HEK293 (cell line): ENCODE measurements at regions not wholly inside any gene's neighbourhood (a gene's known extent, or its start where the extent isn't known, plus 50 kb on each side); places are given as distances from the start of the nearest gene placed in this dataset.

ENCODE experiments used
- CTCF ChIA-PET: fragments of 350-600 bp; formaldehyde crosslinking; extraction: SDS; loops from one replicate; lab custom pipeline; 2021; ENCODE audit warnings: antibody characterized with exemption; lab: Yijun Ruan, JAX
- POLR2A ChIA-PET: fragments of 300-600 bp; formaldehyde crosslinking; extraction: SDS; loops from one replicate; lab custom pipeline; 2020; ENCODE audit warnings: antibody characterized with exemption, inconsistent platforms; lab: Yijun Ruan, JAX
- H3K27ac ChIP-seq: fragments of 200-500 bp; sonication (Bioruptor generic); 2 replicates; pipeline ENCODE4 v1.5.1; 2014; ENCODE audit warnings: low read depth, low read length, control low read depth, inconsistent platforms; ENCODE audit errors: extremely low read depth
- H3K36me3 ChIP-seq, 2 experiments: fragments of 200-500 bp in 1 of 2; sonication (Bioruptor generic) in 1 of 2; 1 replicate in 1 of 2; 2 replicates in 1 of 2; pipeline ENCODE4 v1.5.1; 2014 to 2017; ENCODE audit warnings: inconsistent platforms in 2 of 2, low read length in 2 of 2; ENCODE audit not compliant: control insufficient read depth in 2 of 2, insufficient read depth in 1 of 2
- H3K4me1 ChIP-seq: fragments of 200-500 bp; sonication (Bioruptor generic); 2 replicates; pipeline ENCODE4 v1.5.1; 2014; ENCODE audit warnings: mild to moderate bottlenecking, low read length, inconsistent platforms; ENCODE audit not compliant: control insufficient read depth, insufficient read depth
- H3K4me3 ChIP-seq: 2 replicates; pipeline ENCODE4 v1.5.1; 2011; ENCODE audit warnings: low read depth, mild to moderate bottlenecking, control low read depth, low read length, moderate library complexity
- H3K9me3 ChIP-seq: fragments of 200-500 bp; sonication (Bioruptor generic); 2 replicates; pipeline ENCODE4 v1.5.1; 2014; ENCODE audit warnings: low read depth, low read length, inconsistent platforms; ENCODE audit not compliant: control insufficient read depth, insufficient read depth
- ELK4 ChIP-seq: IDR thresholded peaks from 2 replicates; pipeline ENCODE4 v1.6.1; 2011; ENCODE audit warnings: mild to moderate bottlenecking, low read depth, low read length, borderline replicate concordance
- SCRT1 ChIP-seq: fragments of 450-650 bp; formaldehyde crosslinking; IDR thresholded peaks from 2 replicates; pipeline ENCODE4 v1.5.1; 2016; ENCODE audit warnings: missing biosample characterization, missing genetic modification characterization, borderline replicate concordance
- SP3 ChIP-seq: fragments of 450-650 bp; formaldehyde crosslinking; IDR thresholded peaks from 2 replicates; pipeline ENCODE4 v1.5.1; 2016; ENCODE audit warnings: missing biosample characterization, missing genetic modification characterization
- ZFHX2 ChIP-seq: fragments of 450-650 bp; formaldehyde crosslinking; conservative IDR thresholded peaks from 2 replicates; pipeline ENCODE4 v1.5.1; 2016; ENCODE audit warnings: missing biosample characterization, missing genetic modification characterization
- ZNF10 ChIP-seq: fragments of 450-650 bp; formaldehyde crosslinking; IDR thresholded peaks from 2 replicates; pipeline ENCODE4 v1.5.1; 2017; ENCODE audit warnings: missing biosample characterization, missing genetic modification characterization
- ZNF112 ChIP-seq: fragments of 450-650 bp; formaldehyde crosslinking; IDR thresholded peaks from 2 replicates; pipeline ENCODE4 v1.5.0; 2017; ENCODE audit warnings: missing biosample characterization, missing genetic modification characterization
- ZNF169 ChIP-seq: fragments of 450-650 bp; formaldehyde crosslinking; IDR thresholded peaks from 2 replicates; pipeline ENCODE4 v1.5.1; 2016; ENCODE audit warnings: missing biosample characterization, missing genetic modification characterization
- ZNF202 ChIP-seq: fragments of 450-650 bp; formaldehyde crosslinking; IDR thresholded peaks from 2 replicates; pipeline ENCODE4 v1.5.1; 2016; ENCODE audit warnings: missing biosample characterization, missing genetic modification characterization, borderline replicate concordance
- ZNF350 ChIP-seq: fragments of 450-650 bp; formaldehyde crosslinking; IDR thresholded peaks from 2 replicates; pipeline ENCODE4 v1.5.0; 2017; ENCODE audit warnings: missing biosample characterization, mild to moderate bottlenecking, missing genetic modification characterization
- ZNF426 ChIP-seq: fragments of 450-650 bp; formaldehyde crosslinking; IDR thresholded peaks from 2 replicates; pipeline ENCODE4 v1.5.1; 2017; ENCODE audit warnings: missing biosample characterization, missing genetic modification characterization, mild to moderate bottlenecking, inconsistent platforms, moderate library complexity
- ZNF473 ChIP-seq: fragments of 450-650 bp; formaldehyde crosslinking; IDR thresholded peaks from 2 replicates; pipeline ENCODE4 v1.5.1; 2017; ENCODE audit warnings: missing biosample characterization, missing genetic modification characterization
- ZNF664 ChIP-seq: fragments of 450-650 bp; formaldehyde crosslinking; IDR thresholded peaks from 2 replicates; pipeline ENCODE4 v1.5.1; 2016; ENCODE audit warnings: missing biosample characterization, missing genetic modification characterization
- ZNF776 ChIP-seq: fragments of 450-650 bp; formaldehyde crosslinking; IDR thresholded peaks from 2 replicates; pipeline ENCODE4 v1.5.0; 2017; ENCODE audit warnings: missing biosample characterization, missing genetic modification characterization, borderline replicate concordance
- ZNF830 ChIP-seq: fragments of 450-650 bp; IDR thresholded peaks from 2 replicates; pipeline ENCODE4 v1.5.0; 2018; ENCODE audit warnings: missing biosample characterization, missing genetic modification characterization, low read depth, mild to moderate bottlenecking, moderate library complexity
- TF ChIP-seq, protein P1 (sequence below): fragments of 450-650 bp; formaldehyde crosslinking; conservative IDR thresholded peaks from 2 replicates; pipeline ENCODE4 v1.5.1; 2016; ENCODE audit warnings: low read depth, missing biosample characterization, missing genetic modification characterization
- TF ChIP-seq, protein P2 (sequence below): fragments of 450-650 bp; formaldehyde crosslinking; IDR thresholded peaks from 2 replicates; pipeline ENCODE4 v1.5.1; 2017; ENCODE audit warnings: missing biosample characterization, missing genetic modification characterization
- TF ChIP-seq, protein P3 (sequence below): fragments of 450-650 bp; formaldehyde crosslinking; IDR thresholded peaks from 2 replicates; pipeline ENCODE4 v1.5.0; 2017; ENCODE audit warnings: missing biosample characterization, missing genetic modification characterization, borderline replicate concordance
- TF ChIP-seq, protein P4 (sequence below): fragments of 450-650 bp; formaldehyde crosslinking; IDR thresholded peaks from 2 replicates; pipeline ENCODE4 v1.5.1; 2016; ENCODE audit warnings: missing biosample characterization, missing genetic modification characterization

GRCh38 chr16:82421851-82422250, 204.9 kb upstream of the CDH13 start:
- H3K4me3 ChIP-seq = no peak overlapping the region
- no peaks in the 10 kb centered on the region for H3K9me3 ChIP-seq
- TF ChIP-seq ZNF112 (tag by site-specific recombination) (no peak), ZNF664 (tag by site-specific recombination) (no peak), ELK4 (no peak), SP3 (tag by site-specific recombination) (no peak), SCRT1 (tag by site-specific recombination) (no peak), ZNF202 (no peak), ZNF426 (tag by site-specific recombination) (no peak), ZNF10 (tag by site-specific recombination) (no peak), ZNF776 (tag by site-specific recombination) (no peak), ZNF169 (no peak), ZNF473 (tag by site-specific recombination) (no peak), ZNF350 (tag by site-specific recombination) (no peak)
- TF ChIP-seq, protein P1, sequence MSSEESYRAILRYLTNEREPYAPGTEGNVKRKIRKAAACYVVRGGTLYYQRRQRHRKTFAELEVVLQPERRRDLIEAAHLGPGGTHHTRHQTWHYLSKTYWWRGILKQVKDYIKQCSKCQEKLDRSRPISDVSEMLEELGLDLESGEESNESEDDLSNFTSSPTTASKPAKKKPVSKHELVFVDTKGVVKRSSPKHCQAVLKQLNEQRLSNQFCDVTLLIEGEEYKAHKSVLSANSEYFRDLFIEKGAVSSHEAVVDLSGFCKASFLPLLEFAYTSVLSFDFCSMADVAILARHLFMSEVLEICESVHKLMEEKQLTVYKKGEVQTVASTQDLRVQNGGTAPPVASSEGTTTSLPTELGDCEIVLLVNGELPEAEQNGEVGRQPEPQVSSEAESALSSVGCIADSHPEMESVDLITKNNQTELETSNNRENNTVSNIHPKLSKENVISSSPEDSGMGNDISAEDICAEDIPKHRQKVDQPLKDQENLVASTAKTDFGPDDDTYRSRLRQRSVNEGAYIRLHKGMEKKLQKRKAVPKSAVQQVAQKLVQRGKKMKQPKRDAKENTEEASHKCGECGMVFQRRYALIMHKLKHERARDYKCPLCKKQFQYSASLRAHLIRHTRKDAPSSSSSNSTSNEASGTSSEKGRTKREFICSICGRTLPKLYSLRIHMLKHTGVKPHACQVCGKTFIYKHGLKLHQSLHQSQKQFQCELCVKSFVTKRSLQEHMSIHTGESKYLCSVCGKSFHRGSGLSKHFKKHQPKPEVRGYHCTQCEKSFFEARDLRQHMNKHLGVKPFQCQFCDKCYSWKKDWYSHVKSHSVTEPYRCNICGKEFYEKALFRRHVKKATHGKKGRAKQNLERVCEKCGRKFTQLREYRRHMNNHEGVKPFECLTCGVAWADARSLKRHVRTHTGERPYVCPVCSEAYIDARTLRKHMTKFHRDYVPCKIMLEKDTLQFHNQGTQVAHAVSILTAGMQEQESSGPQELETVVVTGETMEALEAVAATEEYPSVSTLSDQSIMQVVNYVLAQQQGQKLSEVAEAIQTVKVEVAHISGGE (tag by site-specific recombination) = no peak
- TF ChIP-seq, protein P2, sequence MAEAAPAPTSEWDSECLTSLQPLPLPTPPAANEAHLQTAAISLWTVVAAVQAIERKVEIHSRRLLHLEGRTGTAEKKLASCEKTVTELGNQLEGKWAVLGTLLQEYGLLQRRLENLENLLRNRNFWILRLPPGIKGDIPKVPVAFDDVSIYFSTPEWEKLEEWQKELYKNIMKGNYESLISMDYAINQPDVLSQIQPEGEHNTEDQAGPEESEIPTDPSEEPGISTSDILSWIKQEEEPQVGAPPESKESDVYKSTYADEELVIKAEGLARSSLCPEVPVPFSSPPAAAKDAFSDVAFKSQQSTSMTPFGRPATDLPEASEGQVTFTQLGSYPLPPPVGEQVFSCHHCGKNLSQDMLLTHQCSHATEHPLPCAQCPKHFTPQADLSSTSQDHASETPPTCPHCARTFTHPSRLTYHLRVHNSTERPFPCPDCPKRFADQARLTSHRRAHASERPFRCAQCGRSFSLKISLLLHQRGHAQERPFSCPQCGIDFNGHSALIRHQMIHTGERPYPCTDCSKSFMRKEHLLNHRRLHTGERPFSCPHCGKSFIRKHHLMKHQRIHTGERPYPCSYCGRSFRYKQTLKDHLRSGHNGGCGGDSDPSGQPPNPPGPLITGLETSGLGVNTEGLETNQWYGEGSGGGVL (tag by site-specific recombination) = no peak
- TF ChIP-seq, all 188 proteins: peak for 0
- Histone ChIP-seq H3K4me1 (no peaks in the 10 kb centered on the region), H3K36me3 (no peaks in the 10 kb centered on the region), H3K27ac (no peak overlapping the region)
- CTCF ChIA-PET = no interaction called here
- POLR2A ChIA-PET = no interaction called here

DNA sequence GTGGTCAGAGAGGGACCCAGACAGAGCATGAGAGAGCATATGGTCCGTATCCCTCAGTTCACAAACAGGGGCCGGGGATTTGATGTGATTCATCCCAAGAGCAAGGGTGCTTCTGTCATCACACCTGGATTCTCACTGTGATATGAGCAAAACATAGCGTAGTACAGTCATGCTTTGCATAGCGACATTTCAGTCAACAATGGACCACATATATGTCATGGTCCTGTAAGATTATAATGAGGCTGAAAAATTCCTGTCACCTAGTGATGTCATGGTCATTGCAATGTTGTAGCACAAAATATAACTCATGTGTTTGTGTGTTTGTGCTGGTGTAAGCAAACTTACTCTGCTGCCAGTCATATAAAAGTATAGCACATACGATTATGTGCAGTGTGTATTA, 207.4 kb upstream of the CDH13 start:
- POLR2A ChIA-PET = no interaction called here
- CTCF ChIA-PET = interaction anchor here (1.1 kb wide), 1 partner anchor 37 kb away, joined by 3 read pairs; no protein-coding TSS in a partner anchor

More for the DNA sequence above, 207.4 kb upstream of the CDH13 start:
- Histone ChIP-seq H3K4me1 (no peaks in the 10 kb centered on the region), H3K27ac (no peak overlapping the region), H3K9me3 (no peaks in the 10 kb centered on the region), H3K4me3 (no peak overlapping the region), H3K36me3 (no peaks in the 10 kb centered on the region)
- TF ChIP-seq, protein P3, sequence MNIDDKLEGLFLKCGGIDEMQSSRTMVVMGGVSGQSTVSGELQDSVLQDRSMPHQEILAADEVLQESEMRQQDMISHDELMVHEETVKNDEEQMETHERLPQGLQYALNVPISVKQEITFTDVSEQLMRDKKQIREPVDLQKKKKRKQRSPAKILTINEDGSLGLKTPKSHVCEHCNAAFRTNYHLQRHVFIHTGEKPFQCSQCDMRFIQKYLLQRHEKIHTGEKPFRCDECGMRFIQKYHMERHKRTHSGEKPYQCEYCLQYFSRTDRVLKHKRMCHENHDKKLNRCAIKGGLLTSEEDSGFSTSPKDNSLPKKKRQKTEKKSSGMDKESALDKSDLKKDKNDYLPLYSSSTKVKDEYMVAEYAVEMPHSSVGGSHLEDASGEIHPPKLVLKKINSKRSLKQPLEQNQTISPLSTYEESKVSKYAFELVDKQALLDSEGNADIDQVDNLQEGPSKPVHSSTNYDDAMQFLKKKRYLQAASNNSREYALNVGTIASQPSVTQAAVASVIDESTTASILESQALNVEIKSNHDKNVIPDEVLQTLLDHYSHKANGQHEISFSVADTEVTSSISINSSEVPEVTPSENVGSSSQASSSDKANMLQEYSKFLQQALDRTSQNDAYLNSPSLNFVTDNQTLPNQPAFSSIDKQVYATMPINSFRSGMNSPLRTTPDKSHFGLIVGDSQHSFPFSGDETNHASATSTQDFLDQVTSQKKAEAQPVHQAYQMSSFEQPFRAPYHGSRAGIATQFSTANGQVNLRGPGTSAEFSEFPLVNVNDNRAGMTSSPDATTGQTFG (tag by site-specific recombination) = no peak
- TF ChIP-seq, protein P4, sequence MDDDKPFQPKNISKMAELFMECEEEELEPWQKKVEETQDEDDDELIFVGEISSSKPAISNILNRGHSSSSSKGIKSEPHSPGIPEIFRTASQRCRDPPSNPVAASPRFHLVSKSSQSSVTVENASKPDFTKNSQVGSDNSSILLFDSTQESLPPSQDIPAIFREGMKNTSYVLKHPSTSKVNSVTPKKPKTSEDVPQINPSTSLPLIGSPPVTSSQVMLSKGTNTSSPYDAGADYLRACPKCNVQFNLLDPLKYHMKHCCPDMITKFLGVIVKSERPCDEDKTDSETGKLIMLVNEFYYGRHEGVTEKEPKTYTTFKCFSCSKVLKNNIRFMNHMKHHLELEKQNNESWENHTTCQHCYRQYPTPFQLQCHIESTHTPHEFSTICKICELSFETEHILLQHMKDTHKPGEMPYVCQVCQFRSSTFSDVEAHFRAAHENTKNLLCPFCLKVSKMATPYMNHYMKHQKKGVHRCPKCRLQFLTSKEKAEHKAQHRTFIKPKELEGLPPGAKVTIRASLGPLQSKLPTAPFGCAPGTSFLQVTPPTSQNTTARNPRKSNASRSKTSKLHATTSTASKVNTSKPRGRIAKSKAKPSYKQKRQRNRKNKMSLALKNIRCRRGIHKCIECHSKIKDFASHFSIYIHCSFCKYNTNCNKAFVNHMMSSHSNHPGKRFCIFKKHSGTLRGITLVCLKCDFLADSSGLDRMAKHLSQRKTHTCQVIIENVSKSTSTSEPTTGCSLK (tag by site-specific recombination) = no peak
- no peak for TF ChIP-seq ZNF830 (tag by site-specific recombination)
- TF ChIP-seq ZFHX2 (tag by site-specific recombination) = no peak
- TF ChIP-seq, all 188 proteins: peak for 0
